HUES6 (cell line): ENCODE measurements at regions not wholly inside any gene's neighbourhood (a gene's known extent, or its start where the extent isn't known, plus 50 kb on each side); places are given as distances from the start of the nearest gene placed in this dataset.

Experiments
- H3K27ac ChIP-seq: 2 replicates; pipeline ENCODE4 v1.7.0; 2013; ENCODE audit warnings: low read depth, mild to moderate bottlenecking, low read length, inconsistent platforms
- H3K27me3 ChIP-seq: 2 replicates; pipeline ENCODE4 v1.6.1; 2013; ENCODE audit warnings: low read length; ENCODE audit not compliant: control insufficient read depth, insufficient read depth
- H3K36me3 ChIP-seq: 2 replicates; pipeline ENCODE4 v1.6.1; 2013; ENCODE audit warnings: low read length; ENCODE audit not compliant: control insufficient read depth, insufficient read depth
- H3K4me1 ChIP-seq: 2 replicates; pipeline ENCODE4 v1.6.1; 2013; ENCODE audit warnings: low read length; ENCODE audit not compliant: control insufficient read depth, insufficient read depth
- H3K4me3 ChIP-seq: 2 replicates; pipeline ENCODE4 v1.5.1; 2013; ENCODE audit warnings: low read depth, low read length
- H3K9ac ChIP-seq: one replicate; pipeline ENCODE4 v1.6.1; 2013; ENCODE audit warnings: mild to moderate bottlenecking, low read length
- H3K9me3 ChIP-seq: 2 replicates; pipeline ENCODE4 v1.6.1; 2013; ENCODE audit warnings: low read depth, low read length; ENCODE audit not compliant: control insufficient read depth, insufficient read depth

DNA sequence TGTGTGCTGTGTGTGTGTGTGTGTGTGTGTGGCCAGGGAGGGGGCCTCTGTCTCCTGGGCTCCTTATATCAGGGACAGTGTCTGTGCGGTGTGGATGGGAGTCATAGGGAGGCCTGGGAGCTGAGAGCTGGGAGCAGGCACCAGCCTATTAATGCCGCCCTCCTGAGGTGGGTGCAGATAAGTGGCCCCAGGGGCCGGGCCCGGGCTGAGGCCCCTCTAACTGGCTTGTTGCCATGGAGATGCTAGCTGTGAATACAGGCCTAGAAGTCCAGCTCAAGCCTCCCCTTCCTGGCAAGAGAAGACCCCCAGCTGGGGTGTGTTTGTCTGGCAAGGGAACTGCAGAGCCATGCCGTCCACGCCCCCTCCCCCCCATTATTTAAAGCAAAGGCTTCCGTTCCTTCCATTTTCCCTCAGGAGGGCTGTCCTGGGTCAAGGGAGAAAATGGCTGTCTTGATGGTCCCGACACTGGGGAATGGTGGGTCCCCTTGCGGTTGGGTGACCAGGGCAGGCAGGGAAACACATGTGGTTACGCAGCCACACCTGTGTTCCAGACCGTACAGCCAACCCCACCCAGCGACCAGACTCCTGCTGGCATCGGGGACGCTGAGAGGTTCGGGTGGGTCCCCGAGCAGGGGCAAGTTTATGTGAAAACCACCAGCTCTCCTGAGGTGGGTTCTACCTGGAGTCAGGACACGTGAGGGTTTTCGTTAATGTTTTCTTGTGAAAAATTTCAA lies 141.1 kb downstream of the MRM1 start:
- Histone ChIP-seq H3K27ac (no peak overlapping the region), H3K9me3 (no peaks in the 10 kb centered on the region), H3K27me3 (no peaks in the 10 kb centered on the region), H3K36me3 (no peaks in the 10 kb centered on the region), H3K4me1 (peaks cover 16% of the 10 kb centered on the region), H3K9ac (no peak overlapping the region), H3K4me3 (no peak overlapping the region)

DNA sequence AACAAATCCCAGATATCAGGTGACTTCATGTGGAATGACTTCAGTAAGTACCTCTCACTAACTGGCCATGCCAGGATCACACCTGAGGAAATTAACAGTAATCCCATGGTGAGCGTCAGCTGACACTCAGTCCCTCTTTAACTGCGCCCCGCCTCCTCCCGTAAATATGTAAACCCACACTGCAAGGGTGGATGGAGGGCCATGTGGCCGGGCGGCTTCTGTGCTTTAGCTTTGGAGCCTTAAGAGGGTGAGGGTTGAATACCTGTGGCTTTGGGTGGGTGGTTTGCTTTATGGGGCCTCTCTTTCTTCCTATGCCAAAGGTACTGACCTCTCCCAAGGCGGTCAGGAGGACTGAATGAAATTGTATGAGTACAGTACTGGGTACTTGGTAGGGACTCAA lies 141.7 kb downstream of the MRM1 start:
- Histone ChIP-seq H3K9me3 (no peaks in the 10 kb centered on the region), H3K4me1 (peaks cover 16% of the 10 kb centered on the region), H3K36me3 (no peaks in the 10 kb centered on the region), H3K27me3 (no peaks in the 10 kb centered on the region), H3K27ac (no peak overlapping the region), H3K4me3 (no peak overlapping the region), H3K9ac (no peak overlapping the region)

DNA sequence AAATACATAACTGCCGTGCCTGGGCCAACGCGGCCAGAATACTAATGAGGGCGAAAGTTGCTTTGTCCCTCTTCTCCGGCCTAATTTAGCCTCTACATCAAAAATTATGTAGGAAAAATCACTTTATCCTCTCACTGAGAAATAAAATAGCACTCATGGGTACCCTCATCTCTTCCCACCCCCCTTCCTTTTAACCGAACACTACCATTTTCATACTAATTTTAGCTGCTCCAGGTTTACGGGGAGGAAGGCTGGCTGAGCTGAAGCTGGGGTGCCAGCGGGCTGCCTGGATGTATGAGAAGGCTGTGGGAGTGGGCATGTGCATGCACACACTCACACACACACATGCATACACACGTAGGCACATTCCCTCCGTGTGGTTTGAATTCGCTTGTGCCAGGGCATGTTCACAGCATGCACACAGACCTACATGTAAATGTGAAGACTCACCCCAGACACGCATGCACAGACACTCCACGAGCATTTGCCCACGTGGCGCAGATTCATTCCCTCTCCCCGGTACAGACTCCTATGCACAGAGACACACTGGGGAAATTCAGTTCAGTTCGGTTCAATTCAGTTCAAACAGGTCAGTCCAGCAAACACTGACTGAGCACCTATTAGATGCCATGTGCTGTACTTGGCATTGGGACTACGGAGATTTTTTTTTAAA lies 145.1 kb downstream of the MRM1 start:
- no peak overlapping the region for H3K9ac ChIP-seq
- peaks cover 16% of the 10 kb centered on the region for H3K4me1 ChIP-seq
- H3K27ac ChIP-seq = no peak overlapping the region
- H3K4me3 ChIP-seq = no peak overlapping the region
- no peaks in the 10 kb centered on the region for H3K9me3 ChIP-seq
- no peaks in the 10 kb centered on the region for H3K36me3 ChIP-seq
- no peaks in the 10 kb centered on the region for H3K27me3 ChIP-seq

DNA sequence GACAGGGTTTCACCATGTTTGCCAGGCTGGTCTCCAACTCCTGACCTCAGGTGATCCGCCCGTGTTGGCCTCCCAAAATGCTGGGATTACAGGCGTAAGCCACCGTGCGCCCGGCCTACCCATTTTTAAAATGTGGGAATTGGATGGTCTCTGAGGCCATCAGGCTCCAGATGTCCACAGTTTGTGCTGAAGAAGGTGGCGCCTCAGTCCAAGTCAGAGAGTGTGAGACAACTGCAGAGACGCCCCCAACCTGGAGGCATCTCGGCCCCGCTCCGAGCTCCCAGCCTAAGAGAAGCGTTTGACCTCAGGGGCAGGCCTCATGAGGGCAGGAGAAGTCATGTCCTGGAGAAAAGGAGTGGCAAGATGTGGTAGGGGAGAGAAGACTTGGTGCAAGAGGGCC lies 146.5 kb downstream of the MRM1 start:
- H3K9ac ChIP-seq = no peak overlapping the region
- H3K9me3 ChIP-seq = no peaks in the 10 kb centered on the region
- no peaks in the 10 kb centered on the region for H3K36me3 ChIP-seq
- H3K27ac ChIP-seq = no peak overlapping the region
- H3K27me3 ChIP-seq = no peaks in the 10 kb centered on the region
- peaks cover 10% of the 10 kb centered on the region for H3K4me1 ChIP-seq
- no peak overlapping the region for H3K4me3 ChIP-seq

DNA sequence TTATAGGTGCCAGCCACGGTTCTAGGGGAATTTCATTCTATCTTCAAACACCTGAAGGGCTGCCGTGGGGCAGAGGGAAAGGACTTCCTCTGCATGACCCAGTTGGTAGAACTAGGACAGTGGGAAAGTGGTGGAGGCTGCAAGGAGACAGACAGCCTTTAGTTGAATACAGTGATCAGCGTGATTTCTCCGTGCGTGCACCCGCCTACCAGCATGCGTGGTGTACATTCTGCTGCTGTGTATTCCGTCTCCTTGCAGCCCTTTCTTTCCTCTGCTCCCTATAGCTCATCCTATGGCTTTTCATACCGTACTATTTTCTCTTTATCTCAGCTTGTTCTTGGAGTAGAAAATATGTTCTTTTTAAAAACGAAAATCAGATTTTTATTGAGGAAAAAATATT lies 146.9 kb downstream of the MRM1 start:
- no peak overlapping the region for H3K4me3 ChIP-seq
- H3K9me3 ChIP-seq = no peaks in the 10 kb centered on the region
- H3K36me3 ChIP-seq = no peaks in the 10 kb centered on the region
- no peaks in the 10 kb centered on the region for H3K27me3 ChIP-seq
- H3K4me1 ChIP-seq = peaks cover 6% of the 10 kb centered on the region; the same call in 1 of the 2 replicates
- no peak overlapping the region for H3K9ac ChIP-seq
- H3K27ac ChIP-seq = no peak overlapping the region

DNA sequence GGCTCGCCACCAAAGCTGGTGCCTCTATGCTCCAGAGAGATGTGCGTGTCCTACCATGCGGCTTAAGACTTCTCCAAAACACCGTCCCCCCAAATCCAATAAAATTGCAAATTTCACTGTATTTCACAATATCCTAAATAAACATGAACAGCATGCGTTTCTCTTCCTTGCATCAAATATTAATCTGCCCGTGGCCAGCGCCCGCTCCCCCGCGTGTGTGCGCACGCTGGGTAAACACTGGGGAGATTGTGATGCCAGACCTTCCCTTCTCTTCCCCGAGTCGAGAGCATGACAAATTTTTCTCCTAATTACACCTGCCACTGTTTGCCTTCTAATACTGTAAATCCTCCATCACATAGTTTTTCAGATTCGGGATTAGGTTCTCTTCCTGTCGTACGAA lies 148.1 kb downstream of the MRM1 start:
- Histone ChIP-seq H3K9me3 (no peaks in the 10 kb centered on the region), H3K27me3 (no peaks in the 10 kb centered on the region), H3K4me1 (0 out of 2 replicates have a peak, but pooled peaks cover 3% of the 10 kb centered on the region), H3K36me3 (no peaks in the 10 kb centered on the region), H3K9ac (no peak overlapping the region), H3K27ac (no peak overlapping the region), H3K4me3 (no peak overlapping the region)

DNA sequence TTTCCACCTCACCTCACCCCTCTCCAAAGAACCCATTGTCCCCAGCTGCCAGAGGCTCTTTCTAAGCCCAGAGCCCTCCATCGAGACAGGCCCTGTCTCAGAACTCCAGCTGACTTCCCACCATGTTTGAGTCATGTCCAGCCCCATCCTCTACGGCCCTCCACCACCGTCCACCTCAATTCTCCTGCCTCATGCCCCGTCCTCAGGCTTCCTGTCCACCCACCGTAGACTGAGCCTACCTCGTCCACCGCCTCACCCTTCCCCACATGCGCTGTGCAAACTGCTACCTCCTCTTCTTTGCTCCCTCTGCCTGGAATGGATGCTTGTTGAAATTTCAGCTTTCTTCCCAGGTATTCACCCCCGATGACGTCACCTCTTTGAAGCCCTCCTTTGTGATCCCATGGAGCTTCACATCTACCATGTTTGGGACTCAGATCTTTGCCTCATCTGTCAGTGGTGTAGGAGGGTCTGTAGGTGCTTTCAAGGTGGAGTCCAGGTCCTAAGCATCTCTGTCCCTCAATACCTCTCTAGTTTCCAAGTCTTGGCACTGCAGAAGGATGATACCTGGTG lies 149.0 kb downstream of the MRM1 start:
- H3K9ac ChIP-seq = no peak overlapping the region
- no peak overlapping the region for H3K27ac ChIP-seq
- no peaks in the 10 kb centered on the region for H3K36me3 ChIP-seq
- no peak overlapping the region for H3K4me3 ChIP-seq
- H3K4me1 ChIP-seq = 0 out of 2 replicates have a peak, but pooled peaks cover 3% of the 10 kb centered on the region
- no peaks in the 10 kb centered on the region for H3K27me3 ChIP-seq
- no peaks in the 10 kb centered on the region for H3K9me3 ChIP-seq

DNA sequence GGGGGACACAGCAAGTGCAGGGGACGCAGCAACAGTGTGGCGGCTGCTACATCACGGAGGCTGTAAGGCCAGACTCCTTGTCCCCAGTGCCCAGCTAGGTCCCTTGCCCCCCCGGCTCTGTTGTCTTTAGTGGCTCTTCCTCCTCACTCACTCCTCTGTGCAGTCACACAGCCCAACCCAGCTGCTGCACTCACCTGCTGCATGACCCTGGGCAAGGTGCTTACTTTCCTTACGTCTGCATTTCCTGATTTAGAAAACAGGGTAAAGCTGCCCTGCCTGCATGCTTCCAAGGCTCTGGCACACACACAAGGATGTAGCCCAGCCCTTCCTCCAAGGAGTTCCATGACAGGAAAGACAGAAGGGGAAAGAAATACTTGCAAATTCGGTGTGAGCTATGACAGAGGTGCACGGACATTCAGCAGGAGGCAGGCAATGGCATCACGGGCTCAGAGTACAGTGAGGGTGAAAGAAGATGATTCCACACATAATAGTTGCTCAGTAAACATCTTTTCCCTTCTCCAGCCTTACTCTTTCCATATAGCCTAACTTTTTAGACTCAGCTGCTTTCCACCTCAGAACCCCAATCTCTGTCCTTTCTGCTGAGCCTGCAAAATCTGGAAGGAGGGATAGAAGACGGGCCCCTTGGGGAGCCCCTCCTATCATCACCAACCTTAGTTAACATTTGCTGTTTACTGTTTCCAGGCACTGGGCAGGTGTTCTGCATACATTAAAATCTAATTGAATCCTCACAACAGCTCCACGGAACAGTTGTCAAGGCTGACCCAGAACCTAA lies 150.9 kb downstream of the MRM1 start:
- Histone ChIP-seq H3K36me3 (no peaks in the 10 kb centered on the region), H3K27ac (no peak overlapping the region), H3K9ac (no peak overlapping the region), H3K4me1 (0 out of 2 replicates have a peak, but pooled peaks cover 3% of the 10 kb centered on the region), H3K9me3 (no peaks in the 10 kb centered on the region), H3K4me3 (no peak overlapping the region), H3K27me3 (no peaks in the 10 kb centered on the region)

DNA sequence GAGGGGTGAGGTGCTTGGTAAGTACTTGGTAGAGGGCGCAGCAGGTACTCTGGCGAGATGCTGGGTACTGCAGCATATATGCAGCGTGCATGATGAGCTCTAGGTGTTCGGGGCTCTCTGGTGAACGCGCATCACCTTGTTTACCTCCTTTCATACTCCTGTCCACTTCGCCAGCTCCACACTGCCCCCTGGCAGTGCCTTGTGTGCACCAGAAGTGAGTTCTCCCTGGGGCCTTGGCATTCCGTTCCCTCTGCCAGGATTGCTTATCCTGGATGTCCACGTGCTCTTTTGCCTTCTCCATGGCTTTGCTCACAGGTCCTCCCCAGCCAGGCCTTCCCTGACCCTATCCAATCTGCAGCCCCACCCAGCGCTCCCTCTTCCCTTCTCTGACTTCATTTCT lies 154.2 kb downstream of the MRM1 start:
- Histone ChIP-seq H3K27ac (no peak overlapping the region), H3K9me3 (peaks cover 3% of the 10 kb centered on the region; the same call in 1 of the 2 replicates), H3K27me3 (no peaks in the 10 kb centered on the region), H3K36me3 (no peaks in the 10 kb centered on the region), H3K4me3 (no peak overlapping the region), H3K9ac (no peak overlapping the region), H3K4me1 (0 out of 2 replicates have a peak, but pooled peaks cover 3% of the 10 kb centered on the region)

DNA sequence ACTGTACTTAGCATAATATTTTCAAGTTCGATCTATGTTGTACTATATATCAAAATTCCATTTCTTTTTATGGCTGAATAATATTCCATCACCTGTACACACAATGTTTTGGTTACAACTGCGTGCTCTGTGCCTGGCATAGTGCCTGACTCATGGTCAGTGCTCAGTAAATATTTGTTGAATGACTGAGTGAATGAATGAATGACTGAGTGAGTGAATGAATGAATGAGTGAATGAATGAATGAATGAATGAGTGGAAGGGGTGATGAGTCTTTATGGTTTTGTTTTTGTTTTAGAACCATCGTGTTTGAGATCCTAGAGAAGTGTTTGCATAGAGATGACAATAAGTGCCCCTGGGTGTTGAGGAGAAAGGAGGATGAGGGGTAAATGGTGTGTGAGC lies 155.3 kb downstream of the MRM1 start:
- H3K4me1 ChIP-seq = 0 out of 2 replicates have a peak, but pooled peaks cover 3% of the 10 kb centered on the region
- H3K9ac ChIP-seq = no peak overlapping the region
- H3K4me3 ChIP-seq = no peak overlapping the region
- no peak overlapping the region for H3K27ac ChIP-seq
- no peaks in the 10 kb centered on the region for H3K27me3 ChIP-seq
- no peaks in the 10 kb centered on the region for H3K36me3 ChIP-seq
- H3K9me3 ChIP-seq = peaks cover 3% of the 10 kb centered on the region; the same call in 1 of the 2 replicates
